Natural killer cell treated with Interleukin-12 subunit alpha and Interleukin-12 subunit beta and Interleukin-15 and Interleukin-18, amount 100 ng/mL, for 72 hours (primary cell): ENCODE measurements at regions not wholly inside any gene's neighbourhood (a gene's known extent, or its start where the extent isn't known, plus 50 kb on each side); places are given as distances from the start of the nearest gene placed in this dataset.
A peak's percentile ranks its signal among the peaks of the same experiment; 100 is the strongest.

ENCODE experiments used
- ATAC-seq, 2 donors: fragments of 150-1000 bp; cut with Tn5 transposase in 1 of 2; sonication (Bioruptor Pico), chemical (Tn5 transposase) in 1 of 2; 2 replicates each; pipeline ENCODE4 v1.10.0; 2021
- DNase-seq: peaks from one replicate; pipeline ENCODE4 v3.0.0; 2022; ENCODE audit warnings: low spot score
- H3K27ac Mint-ChIP-seq, 2 donors: 1 replicate in 1 of 2; 2 replicates in 1 of 2; pipeline ENCODE4 v1.8.0; 2022; ENCODE audit warnings: mixed read lengths in 2 of 2, mild to moderate bottlenecking in 1 of 2, moderate library complexity in 1 of 2
- H3K27me3 Mint-ChIP-seq, 2 donors: 1 replicate in 1 of 2; 2 replicates in 1 of 2; pipeline ENCODE4 v1.8.0; 2022; ENCODE audit warnings: mixed read lengths in 2 of 2
- H3K36me3 Mint-ChIP-seq: one replicate; pipeline ENCODE4 v1.8.0; 2022; ENCODE audit warnings: mixed read lengths
- H3K4me1 Mint-ChIP-seq, 2 donors: 1 replicate in 1 of 2; 2 replicates in 1 of 2; pipeline ENCODE4 v1.8.0; 2022; ENCODE audit warnings: low read depth in 2 of 2, mixed read lengths in 2 of 2, mild to moderate bottlenecking in 1 of 2
- H3K4me3 Mint-ChIP-seq: one replicate; pipeline ENCODE4 v1.8.0; 2022; ENCODE audit warnings: mixed read lengths
- H3K9me3 Mint-ChIP-seq: 2 replicates; pipeline ENCODE4 v1.8.0; 2022; ENCODE audit warnings: mixed read lengths

DNA sequence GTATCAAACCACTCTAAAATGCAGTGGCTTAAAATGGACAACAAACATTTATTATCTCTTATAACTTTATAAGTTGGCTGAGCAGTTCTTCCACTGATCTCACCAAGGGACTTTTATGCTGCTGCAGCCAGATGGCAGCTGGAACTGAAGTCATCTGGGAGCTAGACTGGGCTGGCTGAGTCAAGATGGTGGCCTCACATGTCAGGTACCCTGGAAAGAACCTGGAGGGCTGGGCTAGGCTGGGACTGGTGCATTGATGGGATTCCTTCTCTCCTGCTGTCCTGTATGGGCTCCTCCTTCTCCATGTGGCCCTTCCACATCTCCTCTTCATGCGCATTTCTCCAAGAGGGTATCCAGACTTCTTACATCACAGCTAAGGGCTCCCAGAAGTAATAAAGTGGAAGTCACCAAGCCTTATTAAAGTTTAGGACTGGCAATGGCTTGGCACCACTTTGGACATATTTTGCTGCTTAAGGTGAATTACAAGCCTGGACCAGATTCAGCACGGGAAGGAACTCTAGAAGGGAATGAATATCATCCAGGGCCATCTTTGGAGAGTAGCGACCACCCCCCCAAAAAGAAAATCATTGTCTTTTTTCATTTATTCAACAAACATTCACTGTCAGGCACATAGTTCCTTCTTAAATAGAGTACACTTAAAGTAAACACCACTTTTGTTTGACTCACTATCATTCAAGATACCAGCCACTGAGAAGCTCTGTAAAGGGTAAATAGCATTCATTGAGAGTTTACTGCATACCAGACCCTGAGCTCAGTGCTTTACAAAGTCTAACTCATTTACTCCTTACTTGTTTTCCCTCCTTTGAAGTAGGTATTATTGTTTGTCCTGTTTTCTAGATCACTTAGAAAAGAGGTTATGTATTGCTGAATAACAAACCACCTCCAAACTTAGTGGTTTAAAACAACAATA is 138.0 kb downstream of the ZFP36L2 start:
- Mint-ChIP-seq H3K9me3 (no peaks in the 10 kb centered on the region), H3K4me1 (peaks cover 12 to 13% of the 10 kb centered on the region in 2 donors), H3K27ac (no peak overlapping the region), H3K4me3 (no peak overlapping the region), H3K36me3 (no peaks in the 10 kb centered on the region), H3K27me3 (no peaks in the 10 kb centered on the region)
- ATAC-seq = no peak
- DNase-seq = peak; percentile 38

DNA sequence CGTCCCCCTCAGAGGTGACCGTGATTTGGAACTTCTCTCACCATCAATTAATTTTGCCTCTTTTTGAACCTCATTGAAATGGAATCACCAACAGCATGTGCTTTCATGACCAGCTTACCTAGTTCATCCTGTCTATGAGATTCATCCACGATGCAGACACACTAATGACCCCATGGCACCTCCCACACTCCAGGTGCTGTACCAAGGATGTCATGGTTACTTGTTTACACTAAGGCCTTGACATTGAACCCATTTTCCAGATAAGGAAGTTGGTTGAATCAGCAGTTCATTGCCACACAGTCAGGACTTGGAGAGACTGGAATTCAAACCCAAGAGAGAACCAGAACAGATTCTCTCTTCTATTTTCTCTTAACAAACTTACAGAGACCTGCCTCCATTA is 139.0 kb downstream of the ZFP36L2 start:
- H3K27me3 Mint-ChIP-seq = no peaks in the 10 kb centered on the region
- no peak for ATAC-seq
- H3K9me3 Mint-ChIP-seq = no peaks in the 10 kb centered on the region
- no peaks in the 10 kb centered on the region for H3K36me3 Mint-ChIP-seq
- DNase-seq = no peak
- H3K4me1 Mint-ChIP-seq = peaks cover 12 to 13% of the 10 kb centered on the region in 2 donors
- H3K4me3 Mint-ChIP-seq = no peak overlapping the region
- no peak overlapping the region for H3K27ac Mint-ChIP-seq

GRCh38 chr2:43086451-43087221 is 139.8 kb downstream of the ZFP36L2 start:
- H3K4me3 Mint-ChIP-seq = no peak overlapping the region
- peaks cover 12 to 13% of the 10 kb centered on the region in 2 donors for H3K4me1 Mint-ChIP-seq
- no peaks in the 10 kb centered on the region for H3K27me3 Mint-ChIP-seq
- ATAC-seq (peak in 1 of 2 donors; percentile 30), DNase-seq (no peak)
- H3K36me3 Mint-ChIP-seq = no peaks in the 10 kb centered on the region
- no peaks in the 10 kb centered on the region for H3K9me3 Mint-ChIP-seq
- H3K27ac Mint-ChIP-seq = peak overlapping the region in 1 of 2 donors; percentile 62

GRCh38 chr2:43085929-43086328 is 140.5 kb downstream of the ZFP36L2 start:
- Mint-ChIP-seq H3K27ac (peak overlapping the region in 1 of 2 donors; percentile 62), H3K9me3 (no peaks in the 10 kb centered on the region), H3K36me3 (no peaks in the 10 kb centered on the region), H3K4me1 (peaks cover 12 to 13% of the 10 kb centered on the region in 2 donors), H3K27me3 (no peaks in the 10 kb centered on the region), H3K4me3 (no peak overlapping the region)
- ATAC-seq (no peak), DNase-seq (no peak)

DNA sequence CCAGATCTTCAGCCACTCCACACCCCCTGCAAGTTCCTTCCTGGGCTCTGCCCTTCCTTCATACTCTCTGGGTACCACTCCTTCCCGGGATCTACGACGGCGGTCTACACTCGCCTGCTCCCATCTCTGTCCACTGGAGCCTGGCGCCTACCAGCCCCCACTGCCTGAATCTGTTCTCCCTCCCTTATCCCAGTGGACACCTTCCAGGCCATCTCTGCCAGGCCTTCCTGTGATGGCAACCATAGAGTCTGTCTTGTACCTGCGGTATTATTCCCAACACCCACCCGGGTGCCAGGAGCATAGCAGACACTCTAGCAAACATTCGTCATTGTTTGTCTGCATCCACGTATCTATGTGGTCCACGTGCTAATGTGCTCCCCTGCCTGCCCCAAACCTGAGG is 140.9 kb downstream of the ZFP36L2 start:
- Mint-ChIP-seq H3K4me3 (no peak overlapping the region), H3K27ac (peak overlapping the region in 1 of 2 donors; percentile 62), H3K4me1 (peaks cover 12 to 13% of the 10 kb centered on the region in 2 donors), H3K36me3 (no peaks in the 10 kb centered on the region), H3K9me3 (no peaks in the 10 kb centered on the region), H3K27me3 (no peaks in the 10 kb centered on the region)
- DNase-seq (no peak), ATAC-seq (no peak)

GRCh38 chr2:43084699-43085091 is 141.7 kb downstream of the ZFP36L2 start:
- no peak for ATAC-seq
- no peak for DNase-seq
- Mint-ChIP-seq H3K4me1 (peaks cover 12 to 16% of the 10 kb centered on the region in 2 donors), H3K27ac (peak overlapping the region in 1 of 2 donors; percentile 63), H3K4me3 (no peak overlapping the region), H3K27me3 (no peaks in the 10 kb centered on the region), H3K36me3 (no peaks in the 10 kb centered on the region), H3K9me3 (no peaks in the 10 kb centered on the region)

- Mint-ChIP-seq H3K4me1 (peaks cover 12 to 16% of the 10 kb centered on the region in 2 donors), H3K27me3 (no peaks in the 10 kb centered on the region), H3K36me3 (no peaks in the 10 kb centered on the region), H3K27ac (no peak overlapping the region), H3K9me3 (no peaks in the 10 kb centered on the region), H3K4me3 (no peak overlapping the region)
- no peak for ATAC-seq
- DNase-seq = no peak
Observed at GRCh38 chr2:43083710-43084698, 142.4 kb downstream of the ZFP36L2 start.

- Mint-ChIP-seq H3K36me3 (no peaks in the 10 kb centered on the region), H3K4me1 (peaks cover 12 to 16% of the 10 kb centered on the region in 2 donors), H3K4me3 (no peak overlapping the region), H3K9me3 (no peaks in the 10 kb centered on the region), H3K27ac (no peak overlapping the region), H3K27me3 (no peaks in the 10 kb centered on the region)
- no peak for DNase-seq
- no peak for ATAC-seq
Observed at GRCh38 chr2:43082903-43083677, 143.3 kb downstream of the ZFP36L2 start.

- Mint-ChIP-seq H3K4me3 (no peak overlapping the region), H3K9me3 (no peaks in the 10 kb centered on the region), H3K27me3 (no peaks in the 10 kb centered on the region), H3K36me3 (no peaks in the 10 kb centered on the region), H3K4me1 (peaks cover 12 to 20% of the 10 kb centered on the region in 2 donors), H3K27ac (no peak overlapping the region)
- ATAC-seq (no peak), DNase-seq (no peak)
Observed at GRCh38 chr2:43082111-43082894, 144.1 kb downstream of the ZFP36L2 start.

- DNase-seq (no peak), ATAC-seq (no peak)
- Mint-ChIP-seq H3K9me3 (no peaks in the 10 kb centered on the region), H3K36me3 (no peaks in the 10 kb centered on the region), H3K27ac (no peak overlapping the region), H3K4me1 (peaks cover 12 to 20% of the 10 kb centered on the region in 2 donors), H3K4me3 (no peak overlapping the region), H3K27me3 (no peaks in the 10 kb centered on the region)
Observed at GRCh38 chr2:43081131-43081765, 145.2 kb downstream of the ZFP36L2 start.

GRCh38 chr2:43080571-43081021 is 145.8 kb downstream of the ZFP36L2 start:
- no peaks in the 10 kb centered on the region for H3K36me3 Mint-ChIP-seq
- H3K4me1 Mint-ChIP-seq = peaks cover 10 to 17% of the 10 kb centered on the region in 2 donors
- H3K4me3 Mint-ChIP-seq = no peak overlapping the region
- H3K27me3 Mint-ChIP-seq = no peaks in the 10 kb centered on the region
- no peaks in the 10 kb centered on the region for H3K9me3 Mint-ChIP-seq
- no peak for ATAC-seq
- no peak for DNase-seq
- no peak overlapping the region for H3K27ac Mint-ChIP-seq
